LNCAP (cell line): ENCODE measurements at regions not wholly inside any gene's neighbourhood (a gene's known extent, or its start where the extent isn't known, plus 50 kb on each side); places are given as distances from the start of the nearest gene placed in this dataset.

ENCODE experiments used
- TF ChIP-seq, protein P1 (sequence below): fragments of 450-650 bp; IDR thresholded peaks from 2 replicates; pipeline ENCODE4 v1.5.1; 2017; ENCODE audit warnings: mild to moderate bottlenecking

DNA sequence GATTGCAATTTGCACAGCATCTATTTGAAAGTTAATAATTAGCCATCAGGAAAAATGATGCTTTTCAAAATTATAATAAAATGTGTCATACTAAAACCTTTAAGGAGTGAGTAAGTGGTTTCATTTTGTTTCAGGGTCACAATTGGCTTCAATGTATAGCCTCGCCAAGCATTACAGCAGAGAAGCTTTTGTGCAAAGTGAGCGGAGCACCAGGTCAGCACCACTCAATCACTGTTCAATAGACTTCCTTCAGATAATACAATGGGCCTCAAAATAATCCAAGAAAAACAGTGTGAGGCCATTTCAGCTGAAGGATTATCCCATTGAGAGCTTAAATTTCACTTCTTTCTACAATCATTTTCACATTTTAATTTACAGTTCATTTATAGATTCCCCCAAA, 409.2 kb upstream of the SLIT2 start:
- TF ChIP-seq, protein P1, sequence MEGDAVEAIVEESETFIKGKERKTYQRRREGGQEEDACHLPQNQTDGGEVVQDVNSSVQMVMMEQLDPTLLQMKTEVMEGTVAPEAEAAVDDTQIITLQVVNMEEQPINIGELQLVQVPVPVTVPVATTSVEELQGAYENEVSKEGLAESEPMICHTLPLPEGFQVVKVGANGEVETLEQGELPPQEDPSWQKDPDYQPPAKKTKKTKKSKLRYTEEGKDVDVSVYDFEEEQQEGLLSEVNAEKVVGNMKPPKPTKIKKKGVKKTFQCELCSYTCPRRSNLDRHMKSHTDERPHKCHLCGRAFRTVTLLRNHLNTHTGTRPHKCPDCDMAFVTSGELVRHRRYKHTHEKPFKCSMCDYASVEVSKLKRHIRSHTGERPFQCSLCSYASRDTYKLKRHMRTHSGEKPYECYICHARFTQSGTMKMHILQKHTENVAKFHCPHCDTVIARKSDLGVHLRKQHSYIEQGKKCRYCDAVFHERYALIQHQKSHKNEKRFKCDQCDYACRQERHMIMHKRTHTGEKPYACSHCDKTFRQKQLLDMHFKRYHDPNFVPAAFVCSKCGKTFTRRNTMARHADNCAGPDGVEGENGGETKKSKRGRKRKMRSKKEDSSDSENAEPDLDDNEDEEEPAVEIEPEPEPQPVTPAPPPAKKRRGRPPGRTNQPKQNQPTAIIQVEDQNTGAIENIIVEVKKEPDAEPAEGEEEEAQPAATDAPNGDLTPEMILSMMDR, result no peak

DNA sequence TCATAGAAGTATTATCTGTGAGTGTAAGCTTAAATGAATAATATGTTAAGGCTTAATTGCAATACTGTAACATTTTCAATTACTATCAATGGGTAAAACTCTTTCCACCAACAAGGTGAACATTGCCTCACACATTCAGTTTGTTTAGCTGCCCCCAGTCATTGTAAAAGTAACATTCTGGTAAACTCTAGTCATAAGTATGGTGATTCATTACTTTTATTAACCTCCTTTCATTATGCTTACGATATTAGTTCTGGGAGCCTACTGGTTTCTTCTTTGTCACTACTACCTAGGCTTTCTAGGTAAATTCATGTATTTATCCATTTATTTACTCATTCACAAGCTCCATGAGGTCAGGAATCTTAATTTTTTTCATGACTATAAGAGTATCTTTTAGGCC, 412.8 kb upstream of the SLIT2 start:
- TF ChIP-seq, protein P1, result no peak

DNA sequence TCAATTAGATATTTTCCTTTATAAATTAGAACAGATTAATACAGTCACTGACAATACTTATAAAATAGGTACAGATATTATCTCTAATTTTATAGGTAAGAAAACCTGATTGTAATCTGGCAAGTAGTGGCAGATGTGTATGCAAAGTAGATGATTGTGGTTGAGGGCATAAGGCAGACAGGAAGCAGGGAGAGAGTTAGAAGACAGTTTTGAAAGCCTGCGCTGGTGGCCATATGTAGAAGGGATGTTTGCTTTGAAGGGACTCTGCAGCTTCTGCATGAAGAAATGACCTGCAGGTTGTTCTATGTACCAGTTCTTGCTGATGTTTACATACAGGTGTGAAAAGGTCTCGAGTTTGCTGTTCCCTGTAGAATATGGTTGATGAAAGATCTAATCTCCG, 416.3 kb upstream of the SLIT2 start:
- TF ChIP-seq, protein P1, result no peak

DNA sequence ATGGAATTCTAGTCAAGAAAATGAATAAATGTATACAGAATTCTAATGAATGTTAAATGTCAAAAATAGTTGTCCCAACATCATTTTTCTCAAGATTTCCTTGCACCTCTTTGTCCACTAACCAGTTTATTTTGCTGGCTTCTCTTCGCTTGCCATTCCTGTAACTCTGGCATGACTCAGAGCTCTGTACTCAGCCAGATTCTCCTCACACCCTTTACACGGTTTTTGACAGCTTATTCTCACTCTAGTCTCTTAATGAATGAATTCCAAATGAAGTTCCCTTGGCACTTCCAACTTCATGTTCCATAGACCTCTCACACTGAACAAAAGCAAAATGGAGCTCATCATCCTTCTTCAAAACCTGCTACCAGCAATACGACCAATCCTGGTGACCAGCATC, 419.3 kb upstream of the SLIT2 start:
- TF ChIP-seq, protein P1, result no peak

DNA sequence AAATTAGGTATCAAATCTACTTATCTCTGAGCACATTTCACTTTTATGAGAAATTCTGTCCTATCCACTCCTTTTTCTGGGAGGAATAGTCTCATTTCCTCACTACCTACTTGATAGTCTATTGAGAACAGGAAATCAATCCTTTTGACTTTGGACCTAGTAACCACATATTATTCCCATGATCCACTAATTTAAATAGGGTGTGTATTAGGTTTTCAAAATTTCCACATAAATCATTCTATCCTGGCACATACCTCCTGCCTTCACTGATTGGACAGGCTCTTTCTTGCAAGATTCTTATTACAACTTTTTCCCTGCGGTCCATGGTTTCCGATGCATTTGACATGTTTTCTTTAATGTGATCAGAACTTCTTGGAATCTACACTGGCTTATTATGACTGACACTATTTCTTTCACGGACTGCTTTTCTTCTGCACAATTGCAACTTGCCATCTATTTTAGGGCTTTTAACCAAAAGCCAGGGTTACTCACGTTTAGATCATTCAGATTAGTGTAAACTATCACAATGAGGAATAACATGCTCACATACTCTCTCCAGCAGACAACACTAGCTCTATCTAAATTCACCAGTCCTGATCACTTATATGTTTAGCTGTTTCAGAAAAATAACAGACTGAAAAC, 419.9 kb upstream of the SLIT2 start:
- TF ChIP-seq, protein P1, result no peak

DNA sequence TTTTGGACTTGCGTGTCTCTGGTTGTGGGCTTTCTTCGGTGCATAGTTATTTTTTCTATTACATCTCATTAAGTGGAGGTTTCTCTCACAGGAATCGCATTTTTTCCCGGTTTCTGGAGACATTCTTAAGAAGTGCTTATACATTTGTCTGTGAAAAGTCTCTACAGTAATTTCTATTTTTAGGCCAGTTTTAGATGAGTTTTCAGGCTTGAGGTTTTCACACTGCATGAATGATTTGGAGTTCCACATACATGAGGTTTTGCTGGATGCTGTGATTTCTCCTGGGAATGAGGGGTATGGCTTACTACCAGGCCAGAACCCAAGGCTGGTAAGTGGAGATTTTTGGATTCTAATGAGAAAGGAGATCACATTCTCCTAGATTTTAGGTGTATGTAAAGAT, 422.6 kb upstream of the SLIT2 start:
- TF ChIP-seq, protein P1, result no peak

DNA sequence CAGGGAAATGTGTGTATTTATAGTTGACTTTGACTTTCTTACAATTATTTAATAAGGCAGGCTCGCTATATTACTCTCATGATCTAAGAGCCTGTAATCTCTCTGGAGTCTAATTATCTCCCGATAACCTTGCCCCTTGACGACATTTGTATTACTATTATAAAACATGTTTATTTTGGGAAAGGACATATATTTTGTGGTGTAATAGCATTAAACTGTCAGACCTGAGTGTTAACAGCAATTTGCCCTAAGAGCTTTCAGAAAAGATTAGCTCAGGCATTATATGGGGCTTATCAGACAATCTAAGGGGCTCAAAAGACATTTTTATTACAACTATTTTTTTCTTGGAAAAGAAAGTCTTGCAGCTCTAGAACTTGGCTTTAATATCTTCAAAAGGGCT, 427.9 kb upstream of the SLIT2 start:
- TF ChIP-seq, protein P1, result no peak

DNA sequence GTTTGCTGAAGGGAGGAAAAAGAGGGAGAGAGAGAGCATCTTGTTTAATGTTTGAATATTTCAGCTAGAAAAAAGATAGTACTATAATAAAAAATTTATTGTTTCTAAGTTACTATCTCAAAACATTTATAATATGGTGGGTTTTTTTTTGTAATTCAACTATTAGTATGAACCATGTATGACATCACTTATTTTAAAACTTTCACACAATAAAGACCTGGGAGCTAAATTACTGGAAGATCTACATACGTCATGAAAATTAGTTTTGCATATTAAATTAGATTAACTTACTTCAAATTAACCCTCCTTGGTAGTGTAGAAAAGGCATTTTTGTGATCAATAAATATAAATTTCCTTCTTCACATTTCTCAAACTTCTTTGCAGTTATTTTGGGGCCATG, 432.0 kb upstream of the SLIT2 start:
- TF ChIP-seq, protein P1, result no peak
